ENCODE measurements at regions not wholly inside any gene's neighbourhood (a gene's known extent, or its start where the extent isn't known, plus 50 kb on each side); places are given as distances from the start of the nearest gene placed in this dataset.

- no peak for TF ChIP-seq POLR2A (IDR thresholded peaks at IDR 0.05; ENCODE audit: control extremely low read depth in 1 of 2, low read depth in 2 of 2, low read length in 2 of 2)
- no peak for TF ChIP-seq YY1 (IDR thresholded peaks at IDR 0.05; ENCODE audit: low read depth, low read length)
- TF ChIP-seq SIN3A (conservative IDR thresholded peaks at IDR 0.05 in 1 of 2, IDR thresholded peaks at IDR 0.05 in 1 of 2; ENCODE audit: low read depth in 1 of 2, low read length in 2 of 2): no peak
- TF ChIP-seq, protein P1, sequence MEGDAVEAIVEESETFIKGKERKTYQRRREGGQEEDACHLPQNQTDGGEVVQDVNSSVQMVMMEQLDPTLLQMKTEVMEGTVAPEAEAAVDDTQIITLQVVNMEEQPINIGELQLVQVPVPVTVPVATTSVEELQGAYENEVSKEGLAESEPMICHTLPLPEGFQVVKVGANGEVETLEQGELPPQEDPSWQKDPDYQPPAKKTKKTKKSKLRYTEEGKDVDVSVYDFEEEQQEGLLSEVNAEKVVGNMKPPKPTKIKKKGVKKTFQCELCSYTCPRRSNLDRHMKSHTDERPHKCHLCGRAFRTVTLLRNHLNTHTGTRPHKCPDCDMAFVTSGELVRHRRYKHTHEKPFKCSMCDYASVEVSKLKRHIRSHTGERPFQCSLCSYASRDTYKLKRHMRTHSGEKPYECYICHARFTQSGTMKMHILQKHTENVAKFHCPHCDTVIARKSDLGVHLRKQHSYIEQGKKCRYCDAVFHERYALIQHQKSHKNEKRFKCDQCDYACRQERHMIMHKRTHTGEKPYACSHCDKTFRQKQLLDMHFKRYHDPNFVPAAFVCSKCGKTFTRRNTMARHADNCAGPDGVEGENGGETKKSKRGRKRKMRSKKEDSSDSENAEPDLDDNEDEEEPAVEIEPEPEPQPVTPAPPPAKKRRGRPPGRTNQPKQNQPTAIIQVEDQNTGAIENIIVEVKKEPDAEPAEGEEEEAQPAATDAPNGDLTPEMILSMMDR (IDR thresholded peaks at IDR 0.05; ENCODE audit: control extremely low read depth in 1 of 3, insufficient read depth in 1 of 3, low read depth in 1 of 3, low read length in 3 of 3): no peak
- no peak for TF ChIP-seq ASH2L (IDR thresholded peaks at IDR 0.05; ENCODE audit: low read length)
- TF ChIP-seq KDM5A (IDR thresholded peaks at IDR 0.05; ENCODE audit: low read length): no peak
- TF ChIP-seq USF2 (IDR thresholded peaks at IDR 0.05; ENCODE audit: low read length): no peak
- TF ChIP-seq NANOG (IDR thresholded peaks at IDR 0.05; ENCODE audit: insufficient read depth, low read depth, low read length, poor library complexity, severe bottlenecking): no peak
- TF ChIP-seq ZNF274 (IDR thresholded peaks at IDR 0.05; ENCODE audit: borderline replicate concordance, extremely low read depth, low read length): no peak
- no peak for TF ChIP-seq POLR2AphosphoS5 (IDR thresholded peaks at IDR 0.05; ENCODE audit: low read depth, low read length)
- no peak for TF ChIP-seq RFX5 (IDR thresholded peaks at IDR 0.05; ENCODE audit: borderline replicate concordance, low read depth, low read length)
Observed at GRCh38 chr2:58769864-58770234, 528.7 kb upstream of the FANCL start.
